Activated naive CD8-positive, alpha-beta T cell treated with anti-CD3 and anti-CD28 coated beads, Interleukin-2, amount 10 ng/mL, durations not matched to agents 7 days and 5 days (primary cell): ENCODE measurements at regions not wholly inside any gene's neighbourhood (a gene's known extent, or its start where the extent isn't known, plus 50 kb on each side); places are given as distances from the start of the nearest gene placed in this dataset.

ENCODE experiments used
- ATAC-seq: fragments of 150-1000 bp; cut with Tn5 transposase; one replicate; pipeline ENCODE4 v1.10.0; 2021; ENCODE audit warnings: low read depth, moderate library complexity
- POLR2A ChIA-PET: fragments of 350-600 bp; sonication (Branson Sonifier 250); formaldehyde crosslinking; loops from one replicate; lab custom pipeline; 2021; ENCODE audit warnings: antibody characterized with exemption; lab: Charles Lee
- DNase-seq: peaks from one replicate; pipeline ENCODE4 v3.0.0; 2021
- H3K27ac Mint-ChIP-seq: one replicate; pipeline ENCODE4 v1.8.0; 2022; ENCODE audit warnings: mild to moderate bottlenecking, mixed read lengths
- H3K27me3 Mint-ChIP-seq: one replicate; pipeline ENCODE4 v1.8.0; 2022; ENCODE audit warnings: mild to moderate bottlenecking, moderate library complexity, mixed read lengths
- H3K36me3 Mint-ChIP-seq: one replicate; pipeline ENCODE4 v1.8.0; 2021; ENCODE audit warnings: mild to moderate bottlenecking, mixed read lengths
- H3K4me1 Mint-ChIP-seq: one replicate; pipeline ENCODE4 v1.8.0; 2021; ENCODE audit warnings: mixed read lengths
- H3K4me3 Mint-ChIP-seq: one replicate; pipeline ENCODE4 v1.8.0; 2022; ENCODE audit warnings: mild to moderate bottlenecking, moderate library complexity, mixed read lengths
- H3K9me3 Mint-ChIP-seq: one replicate; pipeline ENCODE4 v1.8.0; 2021; ENCODE audit warnings: mixed read lengths

GRCh38 chr6:104126315-104127005, 733.3 kb downstream of the HACE1 start:
- no peak for DNase-seq
- no peaks in the 10 kb centered on the region for H3K27me3 Mint-ChIP-seq
- H3K27ac Mint-ChIP-seq = no peak overlapping the region
- POLR2A ChIA-PET = no interaction called here
- no peak overlapping the region for H3K4me3 Mint-ChIP-seq
- no peaks in the 10 kb centered on the region for H3K4me1 Mint-ChIP-seq
- no peaks in the 10 kb centered on the region for H3K9me3 Mint-ChIP-seq
- no peak for ATAC-seq
- H3K36me3 Mint-ChIP-seq = no peaks in the 10 kb centered on the region

DNA sequence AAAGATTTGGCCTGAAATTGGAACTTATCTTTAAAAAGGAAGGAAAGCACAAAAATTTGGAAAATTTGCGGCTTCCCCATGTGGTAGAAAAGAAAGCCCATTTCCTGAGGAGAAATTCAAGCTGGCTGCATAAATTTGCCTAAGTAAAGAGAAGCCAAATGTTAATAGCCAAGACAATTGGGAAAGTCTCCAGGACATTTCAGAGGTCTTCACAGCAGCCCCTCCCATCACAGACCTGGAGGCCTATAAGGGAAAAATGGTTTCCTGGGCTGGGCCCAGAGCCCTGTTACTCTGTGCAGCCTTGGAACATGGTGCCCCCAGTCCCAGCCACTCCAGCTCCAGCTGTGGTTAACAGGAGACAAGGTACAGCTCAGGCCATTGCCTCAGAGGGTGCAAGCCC, 736.5 kb downstream of the HACE1 start:
- H3K27ac Mint-ChIP-seq = no peak overlapping the region
- H3K4me1 Mint-ChIP-seq = no peaks in the 10 kb centered on the region
- H3K27me3 Mint-ChIP-seq = no peaks in the 10 kb centered on the region
- no peak overlapping the region for H3K4me3 Mint-ChIP-seq
- POLR2A ChIA-PET = no interaction called here
- H3K36me3 Mint-ChIP-seq = no peaks in the 10 kb centered on the region
- ATAC-seq (no peak), DNase-seq (no peak)
- H3K9me3 Mint-ChIP-seq = no peaks in the 10 kb centered on the region

DNA sequence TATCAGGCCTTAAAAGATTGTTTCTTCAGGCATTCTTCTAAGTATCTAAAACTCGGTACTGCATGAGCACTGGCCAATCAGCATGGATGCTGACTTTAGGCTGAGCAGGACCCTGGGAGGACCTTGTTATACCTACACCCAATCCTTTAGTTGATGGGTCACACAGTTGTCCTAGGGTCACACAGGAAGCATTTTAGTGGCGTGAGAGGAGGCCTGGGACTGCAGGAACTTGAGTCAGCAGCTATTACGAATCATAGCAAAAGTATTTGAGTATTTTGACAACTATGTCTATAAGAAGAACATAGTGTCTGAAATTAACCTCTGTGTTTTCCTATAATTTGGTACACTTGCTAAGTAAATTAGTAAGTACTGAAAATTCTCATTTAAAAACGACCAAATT, 741.4 kb downstream of the HACE1 start:
- Mint-ChIP-seq H3K9me3 (no peaks in the 10 kb centered on the region), H3K4me1 (no peaks in the 10 kb centered on the region), H3K36me3 (no peaks in the 10 kb centered on the region), H3K27me3 (no peaks in the 10 kb centered on the region), H3K27ac (no peak overlapping the region), H3K4me3 (no peak overlapping the region)
- DNase-seq (no peak), ATAC-seq (no peak)
- POLR2A ChIA-PET = no interaction called here

- no peaks in the 10 kb centered on the region for H3K27me3 Mint-ChIP-seq
- POLR2A ChIA-PET = no interaction called here
- H3K4me1 Mint-ChIP-seq = no peaks in the 10 kb centered on the region
- H3K9me3 Mint-ChIP-seq = no peaks in the 10 kb centered on the region
- no peak overlapping the region for H3K27ac Mint-ChIP-seq
- H3K36me3 Mint-ChIP-seq = no peaks in the 10 kb centered on the region
- ATAC-seq (no peak), DNase-seq (no peak)
- H3K4me3 Mint-ChIP-seq = no peak overlapping the region
Measured at GRCh38 chr6:104109806-104110205, 749.9 kb downstream of the HACE1 start.

- Mint-ChIP-seq H3K27ac (no peak overlapping the region), H3K9me3 (no peaks in the 10 kb centered on the region)
- no peak for ATAC-seq
Measured at GRCh38 chr6:104108634-104109033, 751.1 kb downstream of the HACE1 start.

DNA sequence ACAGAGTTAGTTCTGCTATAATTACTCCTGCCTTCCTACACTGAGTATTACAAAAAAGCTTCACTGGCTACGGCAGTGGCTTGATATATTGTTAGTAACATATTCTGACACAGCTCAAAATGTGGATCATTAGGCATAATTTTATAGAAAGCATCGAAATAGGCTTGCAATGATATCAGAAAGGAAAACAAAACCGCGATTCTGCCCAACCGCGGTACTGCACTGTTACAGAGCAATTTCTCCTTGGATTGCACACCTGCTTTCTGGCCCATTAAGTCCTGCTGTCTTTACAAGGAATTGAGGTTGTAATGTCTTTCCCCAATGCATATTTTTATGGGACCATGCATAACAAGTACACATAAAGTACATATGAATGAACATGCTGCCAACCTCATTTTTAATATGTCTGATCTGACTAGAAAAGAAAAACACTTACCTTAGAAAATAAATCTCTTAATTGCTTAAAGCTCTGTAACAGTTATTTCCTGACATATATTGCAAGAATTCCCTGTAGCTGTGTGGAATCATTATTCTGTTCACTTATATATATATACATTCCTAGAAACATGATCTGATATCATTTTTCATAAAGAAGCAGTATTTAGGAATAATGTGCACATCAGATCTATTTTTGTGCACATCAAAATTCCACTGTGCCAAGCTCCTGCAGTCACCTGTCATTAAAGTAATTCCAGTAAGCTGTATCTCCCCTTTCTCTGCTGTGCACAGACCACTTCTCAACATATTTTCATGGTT, 763.9 kb downstream of the HACE1 start:
- Mint-ChIP-seq H3K4me3 (no peak overlapping the region), H3K27me3 (no peaks in the 10 kb centered on the region), H3K4me1 (no peaks in the 10 kb centered on the region), H3K36me3 (no peaks in the 10 kb centered on the region), H3K27ac (no peak overlapping the region), H3K9me3 (peaks cover 3% of the 10 kb centered on the region)
- ATAC-seq = no peak
- no peak for DNase-seq
- POLR2A ChIA-PET = no interaction called here

More at GRCh38 chr6:104108634-104109033, 751.1 kb downstream of the HACE1 start:
- Mint-ChIP-seq H3K4me3 (no peak overlapping the region), H3K27me3 (no peaks in the 10 kb centered on the region), H3K36me3 (no peaks in the 10 kb centered on the region), H3K4me1 (no peaks in the 10 kb centered on the region)
- no peak for DNase-seq
- POLR2A ChIA-PET = no interaction called here

- no peaks in the 10 kb centered on the region for H3K27me3 Mint-ChIP-seq
- POLR2A ChIA-PET = no interaction called here
Measured at GRCh38 chr6:104087765-104088164, 772.0 kb downstream of the HACE1 start.

DNA sequence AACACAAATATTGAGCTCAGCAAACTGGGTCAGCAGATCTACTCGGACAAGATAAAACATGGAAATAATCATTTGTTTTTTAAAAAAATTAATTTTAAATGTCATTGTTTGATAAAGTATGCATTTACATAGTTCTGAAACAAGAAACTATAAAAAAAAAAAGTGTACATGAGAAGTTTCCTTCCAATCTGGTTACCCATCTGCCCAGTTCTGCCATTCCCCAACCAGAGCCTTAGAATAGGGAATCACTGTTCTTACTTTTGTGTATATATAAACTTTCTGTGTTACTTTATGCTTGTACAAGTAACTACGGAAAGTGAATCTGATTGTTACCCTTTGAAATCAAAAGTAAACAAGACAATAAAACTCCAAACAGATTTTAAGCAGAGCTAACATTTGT, 791.4 kb downstream of the HACE1 start:
- H3K9me3 Mint-ChIP-seq = peaks cover 3% of the 10 kb centered on the region
- POLR2A ChIA-PET = no interaction called here
- H3K27me3 Mint-ChIP-seq = no peaks in the 10 kb centered on the region
- H3K36me3 Mint-ChIP-seq = no peaks in the 10 kb centered on the region
- ATAC-seq = no peak
- H3K4me3 Mint-ChIP-seq = no peak overlapping the region
- DNase-seq = no peak
- no peak overlapping the region for H3K27ac Mint-ChIP-seq
- no peaks in the 10 kb centered on the region for H3K4me1 Mint-ChIP-seq

More at GRCh38 chr6:104087765-104088164, 772.0 kb downstream of the HACE1 start:
- Mint-ChIP-seq H3K9me3 (no peaks in the 10 kb centered on the region), H3K4me1 (no peaks in the 10 kb centered on the region), H3K27ac (no peak overlapping the region), H3K4me3 (no peak overlapping the region), H3K36me3 (no peaks in the 10 kb centered on the region)
- DNase-seq (no peak), ATAC-seq (no peak)

- POLR2A ChIA-PET = no interaction called here
- H3K4me1 Mint-ChIP-seq = no peaks in the 10 kb centered on the region
- no peak overlapping the region for H3K4me3 Mint-ChIP-seq
Measured at GRCh38 chr6:104064876-104065275, 794.8 kb downstream of the HACE1 start.

GRCh38 chr6:104050455-104050854, 809.3 kb downstream of the HACE1 start:
- ATAC-seq = no peak
- POLR2A ChIA-PET = no interaction called here
- H3K27ac Mint-ChIP-seq = no peak overlapping the region

More at GRCh38 chr6:104064876-104065275, 794.8 kb downstream of the HACE1 start:
- DNase-seq (no peak), ATAC-seq (no peak)
- Mint-ChIP-seq H3K27me3 (no peaks in the 10 kb centered on the region), H3K9me3 (peaks cover 3% of the 10 kb centered on the region), H3K36me3 (no peaks in the 10 kb centered on the region), H3K27ac (no peak overlapping the region)

DNA sequence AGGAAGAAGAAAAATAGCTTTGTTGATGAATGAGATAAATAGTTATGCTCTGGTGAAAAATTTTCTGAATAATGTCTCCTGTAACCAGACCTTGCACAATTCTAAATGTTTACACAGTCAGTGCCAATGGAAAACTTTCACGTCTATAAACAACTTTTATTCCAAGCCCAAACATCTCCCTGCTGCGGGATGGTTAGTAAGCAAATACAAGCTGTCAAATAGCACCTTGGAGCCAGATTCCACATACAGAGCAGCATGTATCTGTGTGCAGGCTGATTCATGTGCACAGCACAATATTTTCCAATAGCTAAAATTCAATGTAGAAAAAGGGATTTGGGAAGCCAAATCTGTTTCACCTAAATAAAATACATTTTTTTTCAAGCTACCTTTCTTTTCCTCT, 813.3 kb downstream of the HACE1 start:
- Mint-ChIP-seq H3K9me3 (peaks cover 4% of the 10 kb centered on the region), H3K36me3 (no peaks in the 10 kb centered on the region), H3K27me3 (no peaks in the 10 kb centered on the region), H3K27ac (no peak overlapping the region), H3K4me3 (no peak overlapping the region), H3K4me1 (no peaks in the 10 kb centered on the region)
- no peak for ATAC-seq
- POLR2A ChIA-PET = no interaction called here
- no peak for DNase-seq

More at GRCh38 chr6:104050455-104050854, 809.3 kb downstream of the HACE1 start:
- Mint-ChIP-seq H3K9me3 (no peaks in the 10 kb centered on the region), H3K4me1 (no peaks in the 10 kb centered on the region), H3K4me3 (no peak overlapping the region), H3K27me3 (no peaks in the 10 kb centered on the region), H3K36me3 (no peaks in the 10 kb centered on the region)
- DNase-seq = no peak

DNA sequence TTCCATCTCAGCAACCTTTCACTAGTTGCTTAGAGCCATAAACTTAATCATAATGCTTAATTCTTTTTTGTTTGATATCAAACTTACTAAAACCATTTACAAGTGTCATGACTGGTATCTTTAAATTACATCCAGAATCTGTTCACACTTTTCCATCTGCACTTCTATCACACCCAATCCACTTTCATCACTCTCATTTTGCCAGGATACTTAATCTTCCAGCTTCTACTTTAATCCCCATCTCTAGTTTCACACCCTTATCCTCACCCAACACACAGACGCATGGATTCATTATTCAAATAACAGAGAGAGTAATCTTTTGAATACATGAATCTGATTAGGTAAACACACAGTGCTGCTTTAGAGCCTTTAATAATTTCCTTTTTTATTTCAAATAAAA, 828.4 kb downstream of the HACE1 start:
- no peak for ATAC-seq
- H3K4me3 Mint-ChIP-seq = no peak overlapping the region
- POLR2A ChIA-PET = no interaction called here
- H3K27ac Mint-ChIP-seq = no peak overlapping the region
- no peak for DNase-seq
- H3K9me3 Mint-ChIP-seq = no peaks in the 10 kb centered on the region
- H3K4me1 Mint-ChIP-seq = no peaks in the 10 kb centered on the region
- H3K27me3 Mint-ChIP-seq = no peaks in the 10 kb centered on the region
- H3K36me3 Mint-ChIP-seq = no peaks in the 10 kb centered on the region

DNA sequence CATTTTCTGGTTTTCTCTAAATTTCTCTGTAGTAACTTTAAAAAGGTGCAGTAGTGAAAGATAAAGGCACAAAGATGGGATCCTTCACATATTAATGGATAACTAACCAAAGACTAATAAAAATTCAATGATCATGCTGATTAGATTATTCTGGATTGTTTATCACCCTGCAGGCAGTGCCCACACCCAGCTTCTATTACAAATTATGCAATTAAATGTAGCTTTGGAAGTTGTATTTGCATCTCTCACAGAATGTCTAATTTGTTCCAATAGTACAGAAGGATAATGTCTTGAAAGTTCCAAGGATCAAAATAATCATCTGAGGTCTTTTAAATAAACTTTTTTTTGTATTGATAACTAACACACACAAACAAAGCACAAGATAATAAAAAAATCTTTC, 837.6 kb downstream of the HACE1 start:
- ATAC-seq (no peak), DNase-seq (no peak)
- Mint-ChIP-seq H3K36me3 (no peaks in the 10 kb centered on the region), H3K4me1 (no peaks in the 10 kb centered on the region), H3K4me3 (no peak overlapping the region), H3K27me3 (no peaks in the 10 kb centered on the region), H3K27ac (no peak overlapping the region), H3K9me3 (no peaks in the 10 kb centered on the region)
- POLR2A ChIA-PET = no interaction called here

DNA sequence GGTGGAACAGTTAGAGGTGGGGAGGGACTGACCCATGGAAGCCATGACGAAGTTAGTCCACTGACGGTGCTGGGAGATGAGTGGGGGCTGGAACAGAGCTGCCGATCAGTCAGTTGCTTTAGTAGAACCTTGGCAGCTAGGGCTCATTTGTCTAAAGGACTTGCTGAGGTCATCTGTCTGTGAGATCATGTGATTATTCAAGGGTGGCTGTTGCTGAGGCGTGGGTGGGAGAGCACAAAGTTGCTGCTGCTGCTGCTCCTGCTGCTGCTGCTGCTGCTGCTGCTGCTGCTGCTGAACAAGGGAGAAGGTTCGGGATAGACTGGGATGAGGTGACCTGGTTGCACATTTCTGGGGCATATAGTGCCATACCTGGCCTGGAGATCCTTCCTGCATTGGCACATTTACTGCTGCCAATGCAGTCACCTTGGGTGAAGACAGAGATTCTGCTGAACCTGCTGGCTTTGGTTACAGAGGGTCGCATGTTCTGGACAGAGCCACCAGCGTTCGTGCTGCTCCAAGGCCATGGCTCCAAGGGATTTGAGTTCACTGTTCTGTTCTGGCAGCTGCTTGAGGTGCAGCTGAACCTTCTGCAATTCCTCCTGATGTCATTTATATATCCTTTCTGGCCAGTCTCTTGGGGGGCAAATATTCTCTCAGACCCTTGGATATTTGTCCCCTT, 840.5 kb downstream of the HACE1 start:
- DNase-seq (no peak), ATAC-seq (no peak)
- H3K27ac Mint-ChIP-seq = no peak overlapping the region
- POLR2A ChIA-PET = no interaction called here
- no peak overlapping the region for H3K4me3 Mint-ChIP-seq
- no peaks in the 10 kb centered on the region for H3K27me3 Mint-ChIP-seq
- no peaks in the 10 kb centered on the region for H3K9me3 Mint-ChIP-seq
- no peaks in the 10 kb centered on the region for H3K36me3 Mint-ChIP-seq
- H3K4me1 Mint-ChIP-seq = no peaks in the 10 kb centered on the region
